ENCODE measurements at regions not wholly inside any gene's neighbourhood (a gene's known extent, or its start where the extent isn't known, plus 50 kb on each side); places are given as distances from the start of the nearest gene placed in this dataset.

GRCh38 chr12:13443028-13443427 is 246.5 kb downstream of the EMP1 start:
- TF ChIP-seq CTCF (IDR thresholded peaks at IDR 0.05) (no peak), IRF3 (IDR thresholded peaks at IDR 0.05; ENCODE audit: low read depth, low read length) (no peak), EP300 (IDR thresholded peaks at IDR 0.05; ENCODE audit: borderline replicate concordance in 1 of 2, low read depth in 1 of 2, low read length in 1 of 2) (no peak), SMC3 (IDR thresholded peaks at IDR 0.05; ENCODE audit: low read depth, low read length) (no peak), RFX5 (IDR thresholded peaks at IDR 0.05; ENCODE audit: low read length) (no peak), POLR2AphosphoS5 (IDR thresholded peaks at IDR 0.05; ENCODE audit: low read depth, low read length) (no peak), EZH2phosphoT487 (IDR thresholded peaks at IDR 0.05; ENCODE audit: borderline replicate concordance, low read depth) (no peak), USF2 (IDR thresholded peaks at IDR 0.05; ENCODE audit: borderline replicate concordance, low read depth, low read length) (no peak), SIN3A (IDR thresholded peaks at IDR 0.05; ENCODE audit: borderline replicate concordance, low read depth, low read length) (no peak), ELF1 (IDR thresholded peaks at IDR 0.05) (no peak)

All from SK-N-SH (cell line).